GM12864 (cell line): ENCODE measurements at regions not wholly inside any gene's neighbourhood (a gene's known extent, or its start where the extent isn't known, plus 50 kb on each side); places are given as distances from the start of the nearest gene placed in this dataset.

Experiments
- DNase-seq: peaks from one replicate; pipeline ENCODE4 v3.0.0-alpha.2; 2011; ENCODE audit warnings: low read depth
- H3K4me3 ChIP-seq: 2 replicates; pipeline ENCODE4 v1.5.1; 2011; ENCODE audit warnings: mild to moderate bottlenecking, low read depth, low read length, control low read depth
- CTCF ChIP-seq: IDR thresholded peaks from 2 replicates; pipeline ENCODE4 v1.5.1; 2011; ENCODE audit warnings: low read depth, mild to moderate bottlenecking, moderate library complexity, low read length, control low read depth, inconsistent platforms; ENCODE audit errors: missing control alignments

GRCh38 chr20:52622081-52622480 lies 350.1 kb upstream of the TSHZ2 start:
- TF ChIP-seq CTCF: no peak
- DNase-seq: no peak
- H3K4me3 ChIP-seq: no peak overlapping the region

GRCh38 chr20:52621401-52621800 lies 350.8 kb upstream of the TSHZ2 start:
- no peak overlapping the region for H3K4me3 ChIP-seq
- TF ChIP-seq CTCF: no peak
- no peak for DNase-seq

DNA sequence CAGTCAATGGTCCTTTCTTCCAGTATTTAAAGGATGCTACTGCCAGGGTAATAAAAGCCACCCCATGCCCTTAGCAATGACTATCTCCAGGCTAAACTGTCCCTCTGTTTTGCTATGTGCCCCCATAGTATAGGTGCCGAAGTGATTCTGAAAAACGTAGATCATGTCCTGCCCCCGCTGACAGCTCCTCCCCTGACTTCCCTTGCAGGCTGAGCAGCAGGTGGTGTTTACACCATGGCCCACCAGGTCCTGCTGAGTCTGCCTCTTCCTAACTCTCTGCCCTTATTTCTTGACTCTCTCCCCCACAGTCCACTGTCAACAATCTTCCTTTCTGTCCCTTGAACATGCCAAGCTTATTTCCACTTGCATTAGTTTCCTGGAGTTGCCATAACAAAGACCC lies 352.5 kb upstream of the TSHZ2 start:
- no peak for TF ChIP-seq CTCF
- DNase-seq: no peak
- H3K4me3 ChIP-seq: no peak overlapping the region

DNA sequence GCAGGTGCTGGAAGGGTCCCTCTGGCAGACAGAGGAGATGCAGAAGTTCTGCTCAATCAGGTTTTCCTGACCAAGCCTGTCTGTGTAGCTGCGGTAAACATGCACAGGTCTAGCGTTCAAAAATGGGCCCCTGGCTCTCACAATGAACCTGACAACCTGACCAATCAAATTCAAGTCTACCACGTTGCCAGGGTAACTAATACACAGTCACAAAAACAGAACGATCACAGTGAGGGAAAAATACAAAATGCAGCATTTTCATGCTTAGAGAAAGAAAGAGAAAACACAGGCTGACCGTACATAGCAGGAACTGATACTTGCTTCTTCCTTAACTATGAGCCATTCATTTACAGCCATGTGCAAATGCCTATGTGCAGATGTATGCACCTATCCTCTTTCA lies 353.1 kb upstream of the TSHZ2 start:
- no peak for DNase-seq
- H3K4me3 ChIP-seq: no peak overlapping the region
- TF ChIP-seq CTCF: no peak

DNA sequence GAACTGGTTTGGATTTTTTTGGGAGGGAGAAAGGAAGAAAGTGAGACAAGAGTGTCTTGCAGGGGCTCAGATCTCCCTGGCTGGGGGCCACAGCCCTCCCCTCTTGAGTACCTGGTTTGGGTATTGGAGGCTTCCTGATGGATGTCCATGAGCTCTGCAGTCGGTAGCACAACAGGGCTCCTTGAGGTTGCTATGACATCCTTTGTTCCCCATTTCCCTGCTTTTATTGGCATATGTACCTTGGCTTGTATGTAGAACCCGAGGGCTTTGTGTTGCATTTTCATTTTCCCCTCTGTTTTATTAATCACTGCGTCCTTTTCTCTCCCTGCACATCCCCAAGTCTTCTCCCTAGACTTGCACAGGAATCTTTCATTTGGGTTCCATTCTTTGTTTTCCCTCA lies 355.5 kb upstream of the TSHZ2 start:
- no peak for TF ChIP-seq CTCF
- no peak for DNase-seq
- no peak overlapping the region for H3K4me3 ChIP-seq

GRCh38 chr20:52614051-52614863 lies 357.9 kb upstream of the TSHZ2 start:
- no peak overlapping the region for H3K4me3 ChIP-seq
- DNase-seq: no peak
- TF ChIP-seq CTCF: no peak

- no peak for DNase-seq
- TF ChIP-seq CTCF: no peak
Observed at GRCh38 chr20:52612046-52612632, 360.0 kb upstream of the TSHZ2 start.

More at GRCh38 chr20:52612046-52612632, 360.0 kb upstream of the TSHZ2 start:
- no peak overlapping the region for H3K4me3 ChIP-seq
